HG03066 (cell line): ENCODE measurements at regions not wholly inside any gene's neighbourhood (a gene's known extent, or its start where the extent isn't known, plus 50 kb on each side); places are given as distances from the start of the nearest gene placed in this dataset.

Experiments
- ATAC-seq: cut with Tn5 transposase; IDR thresholded peaks from one replicate; pipeline ENCODE4 v1.9.1; 2021; ENCODE audit warnings: low read depth; ENCODE audit not compliant: unreplicated experiment

GRCh38 chr18:78890388-78890787, 89.2 kb upstream of the SALL3 start:
- ATAC-seq: no peak

DNA sequence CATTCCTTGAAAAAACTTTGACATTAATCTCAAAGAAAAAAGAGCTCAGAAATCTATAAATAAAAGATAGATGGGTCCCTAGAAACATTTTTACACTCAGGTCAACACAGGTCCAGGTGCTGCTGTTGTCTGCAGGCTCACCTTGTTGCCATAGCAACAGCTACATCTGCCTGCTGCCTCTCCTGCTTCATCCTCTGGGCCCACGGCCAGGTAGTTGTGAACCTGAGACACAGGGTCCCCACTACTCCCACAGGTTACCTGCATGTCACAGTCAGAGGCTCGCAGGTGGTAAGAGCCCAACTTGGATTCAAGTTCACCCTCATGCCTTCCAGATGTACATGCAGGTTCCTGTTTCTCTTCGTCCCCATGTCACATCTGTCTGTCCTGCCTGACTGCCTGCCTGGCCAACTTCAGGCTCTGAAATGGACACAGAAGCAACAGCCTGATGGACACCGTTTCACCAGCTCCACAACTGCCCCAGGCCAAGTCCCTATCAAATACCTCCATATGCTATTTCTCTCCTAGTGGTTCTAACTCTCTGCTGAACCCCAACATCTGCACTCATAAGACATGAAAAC, 88.3 kb upstream of the SALL3 start:
- no peak for ATAC-seq

DNA sequence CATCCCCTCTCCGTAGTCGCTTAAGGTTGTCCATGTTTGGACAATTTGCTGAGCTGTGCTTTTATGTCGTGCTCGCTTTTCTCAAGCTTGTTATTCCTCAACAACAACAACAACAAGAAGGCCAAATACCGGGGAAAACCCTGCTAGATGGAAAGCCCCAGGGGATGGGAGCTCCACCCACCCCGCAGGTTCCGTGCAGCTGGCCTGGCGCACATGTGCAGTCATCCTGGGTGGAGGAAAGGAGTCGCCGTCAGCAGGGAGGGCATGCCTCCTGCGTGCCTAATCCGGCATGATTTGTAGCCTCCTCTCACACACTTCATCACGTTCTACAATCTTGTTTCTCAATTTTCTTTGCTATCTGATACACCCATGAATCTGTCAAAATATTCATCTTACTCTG, 87.4 kb upstream of the SALL3 start:
- ATAC-seq: no peak

GRCh38 chr18:78892721-78893120, 86.9 kb upstream of the SALL3 start:
- no peak for ATAC-seq

- ATAC-seq: no peak
Observed at GRCh38 chr18:78893281-78894032, 86.2 kb upstream of the SALL3 start.

GRCh38 chr18:78894033-78894305, 85.6 kb upstream of the SALL3 start:
- ATAC-seq: no peak

DNA sequence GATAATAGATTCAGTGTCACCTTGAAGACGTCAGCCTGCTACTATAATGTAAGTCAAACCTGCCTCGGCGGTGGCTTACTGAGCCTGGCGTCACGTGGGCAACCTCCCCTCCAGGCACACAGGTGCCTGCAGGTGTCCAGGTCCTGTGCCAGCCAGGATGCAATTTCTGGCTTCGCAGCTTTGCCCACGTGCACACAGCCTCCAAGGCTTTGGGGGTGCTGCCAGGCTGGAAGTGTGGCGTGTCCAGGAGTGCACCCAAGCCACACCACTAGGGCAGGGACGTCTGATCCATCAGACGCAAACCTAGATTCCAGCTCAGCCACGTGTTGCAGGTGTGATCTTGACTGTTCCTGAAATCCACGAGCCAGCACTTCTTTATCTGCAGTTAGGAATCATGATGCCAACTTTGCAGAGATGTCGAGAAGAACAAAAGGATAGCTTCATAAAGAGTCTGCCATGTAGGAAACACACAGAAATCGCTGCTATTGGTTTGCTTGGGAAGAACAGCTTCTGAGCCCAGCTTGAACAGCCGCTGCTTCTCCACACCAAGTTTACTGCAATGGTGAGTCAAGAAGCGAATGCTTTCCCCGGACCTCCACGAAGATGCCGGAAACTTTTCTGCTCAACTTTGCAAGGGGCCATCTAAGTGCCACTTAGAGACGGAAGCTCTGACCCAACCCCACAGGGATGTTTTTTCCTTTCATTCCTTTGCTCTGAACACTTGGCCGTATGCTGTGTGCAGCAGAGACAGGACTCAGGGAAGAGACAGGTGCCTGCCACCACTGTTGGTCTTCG, 84.2 kb upstream of the SALL3 start:
- ATAC-seq: no peak

GRCh38 chr18:78896111-78896905, 83.3 kb upstream of the SALL3 start:
- no peak for ATAC-seq

GRCh38 chr18:78898066-78898465, 81.6 kb upstream of the SALL3 start:
- no peak for ATAC-seq

- ATAC-seq: no peak
Observed at GRCh38 chr18:78898635-78899034, 81.0 kb upstream of the SALL3 start.

- ATAC-seq: no peak
Observed at GRCh38 chr18:78899241-78899640, 80.4 kb upstream of the SALL3 start.

DNA sequence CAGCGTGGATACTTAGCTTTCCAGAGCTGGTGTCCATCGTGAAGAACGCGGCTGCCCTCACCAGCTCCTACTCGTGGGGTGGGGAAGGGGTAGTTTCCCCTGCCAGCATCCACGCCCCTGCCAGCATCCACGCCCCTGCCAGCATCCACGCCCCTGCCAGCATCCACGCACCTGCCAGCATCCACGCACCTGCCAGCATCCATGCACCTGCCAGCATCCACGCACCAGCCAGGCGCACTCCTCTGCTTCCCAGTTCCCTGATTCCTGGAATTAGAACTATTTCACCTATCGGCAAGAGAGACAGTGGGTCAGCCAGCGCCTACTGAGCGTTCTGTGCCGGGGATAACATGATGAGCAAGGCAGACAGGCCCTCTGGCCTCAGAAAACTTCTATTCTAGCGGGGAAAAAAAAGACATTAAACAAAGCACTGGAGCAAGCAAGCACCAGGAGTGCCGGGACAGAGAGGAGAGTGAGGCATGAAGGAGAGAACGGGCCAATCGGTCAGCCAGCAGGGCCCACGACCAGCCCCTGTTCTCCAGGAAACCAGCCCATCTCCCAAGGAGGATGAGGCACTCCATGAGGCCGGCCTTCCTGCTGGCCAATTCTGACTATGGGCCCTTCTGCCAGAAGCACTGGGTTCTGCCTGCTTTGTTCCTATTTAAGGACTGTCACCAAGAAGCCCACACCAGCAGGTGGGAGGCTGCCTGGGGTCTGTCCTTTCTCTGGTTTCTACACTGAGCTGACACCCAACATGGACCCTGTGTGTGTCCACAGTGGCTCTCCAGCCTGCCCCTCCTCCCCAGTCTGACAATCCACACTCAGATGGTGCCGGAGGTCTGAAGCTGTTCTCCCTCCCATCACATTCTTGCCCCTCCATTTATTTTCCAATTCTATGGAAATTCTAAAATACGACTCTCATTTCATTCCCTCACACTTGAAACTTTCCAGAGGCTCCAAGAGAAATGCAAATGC, 78.4 kb upstream of the SALL3 start:
- ATAC-seq: no peak

GRCh38 chr18:78901923-78902794, 77.5 kb upstream of the SALL3 start:
- ATAC-seq: no peak

- ATAC-seq: no peak
Observed at GRCh38 chr18:78902795-78903435, 76.7 kb upstream of the SALL3 start.

DNA sequence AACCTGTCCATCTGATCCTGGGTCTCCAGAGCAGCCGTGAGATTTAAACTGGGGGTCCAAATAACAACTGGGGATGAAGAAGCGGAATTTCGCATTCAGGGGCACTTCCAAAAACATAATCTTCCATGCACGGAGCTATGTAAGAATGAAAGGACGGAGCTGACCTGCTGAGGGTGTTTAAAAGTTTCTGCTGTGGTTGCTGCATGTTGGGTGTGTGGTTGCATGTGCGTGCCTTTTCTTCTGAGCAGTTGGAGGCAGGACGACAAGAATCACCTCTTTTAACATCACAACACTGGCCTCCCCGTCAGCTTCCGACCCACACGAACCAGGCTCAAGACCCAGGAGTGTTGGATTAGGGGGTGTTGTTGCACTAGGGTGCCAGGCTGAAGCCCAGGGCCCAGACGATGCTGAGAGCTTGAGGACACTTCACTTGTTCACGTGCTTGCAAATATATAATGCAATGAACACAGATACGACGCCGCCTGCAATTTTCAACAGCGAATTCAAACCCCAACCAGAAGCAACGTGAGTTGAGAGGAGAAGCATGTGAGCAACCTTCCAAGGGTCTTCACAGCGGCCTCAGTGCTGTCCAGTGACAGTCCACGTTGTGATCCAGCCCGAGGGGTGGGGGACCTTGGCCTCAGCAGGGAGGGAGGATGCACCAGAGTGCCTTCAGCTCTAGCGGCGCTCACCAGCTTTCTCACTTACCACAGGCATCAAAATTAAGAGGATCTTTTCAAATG, 76.0 kb upstream of the SALL3 start:
- no peak for ATAC-seq

GRCh38 chr18:78904179-78904531, 75.5 kb upstream of the SALL3 start:
- no peak for ATAC-seq

DNA sequence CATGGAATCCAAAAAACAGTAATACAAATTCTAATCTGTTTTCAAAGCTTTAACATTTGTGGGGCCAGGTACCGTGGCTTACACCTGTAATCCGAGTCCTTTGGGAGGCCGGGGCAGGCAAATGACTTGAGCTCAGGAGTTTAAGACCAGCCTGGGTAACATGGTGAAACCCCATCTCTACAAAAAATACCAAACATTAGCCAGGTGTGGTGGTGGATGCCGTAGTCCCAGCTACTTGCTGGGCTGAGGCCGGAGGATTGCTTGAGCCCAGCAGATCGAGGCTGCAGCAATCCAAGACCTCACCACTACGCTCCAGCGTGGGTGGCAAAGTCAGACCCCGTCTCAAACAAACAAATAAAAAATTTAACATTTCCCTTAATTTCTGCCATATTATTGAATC, 74.3 kb upstream of the SALL3 start:
- no peak for ATAC-seq

DNA sequence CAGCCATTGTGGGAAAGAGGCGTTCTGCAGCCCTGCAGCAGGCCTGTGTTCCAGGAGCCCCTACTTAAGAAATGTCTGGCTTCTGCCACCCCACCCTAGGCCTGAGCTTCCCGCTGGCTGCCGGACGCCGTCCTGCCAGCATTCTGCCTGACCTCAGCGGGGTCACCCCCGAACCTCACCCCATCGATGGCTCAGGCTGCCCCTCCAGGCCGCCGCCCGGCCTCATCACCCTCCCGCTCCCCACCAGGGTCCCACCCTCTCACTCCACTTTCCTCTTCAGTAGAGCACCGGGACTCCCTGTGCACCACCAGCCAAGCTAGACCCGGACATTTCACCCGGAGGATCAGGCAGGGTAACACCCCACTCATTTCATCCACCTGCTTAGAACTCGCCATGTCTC, 73.6 kb upstream of the SALL3 start:
- ATAC-seq: no peak
